Parathyroid adenoma (tissue), 2 donors: ENCODE measurements at regions not wholly inside any gene's neighbourhood (a gene's known extent, or its start where the extent isn't known, plus 50 kb on each side); places are given as distances from the start of the nearest gene placed in this dataset.

Experiments
- H2AFZ ChIP-seq: fragments of 300-600 bp; sonication (generic); one replicate; pipeline ENCODE4 v1.7.0; 2017; ENCODE audit warnings: antibody characterized with exemption, mild to moderate bottlenecking
- H3K27ac ChIP-seq: fragments of 300-600 bp; sonication (generic); one replicate; pipeline ENCODE4 v1.7.0; 2017
- H3K27me3 ChIP-seq: fragments of 300-600 bp; sonication (generic); one replicate; pipeline ENCODE4 v1.7.0; 2017; ENCODE audit warnings: low read length; ENCODE audit not compliant: control insufficient read depth, insufficient read depth
- H3K36me3 ChIP-seq: fragments of 300-600 bp; sonication (generic); one replicate; pipeline ENCODE4 v1.7.0; 2017; ENCODE audit warnings: low read length; ENCODE audit not compliant: control insufficient read depth, insufficient read depth
- H3K4me1 ChIP-seq: fragments of 300-600 bp; sonication (generic); one replicate; pipeline ENCODE4 v1.7.0; 2017; ENCODE audit warnings: control low read depth
- H3K4me2 ChIP-seq: fragments of 300-600 bp; sonication (generic); one replicate; pipeline ENCODE4 v1.7.0; 2017; ENCODE audit warnings: low read length
- H3K4me3 ChIP-seq: fragments of 300-600 bp; sonication (generic); one replicate; pipeline ENCODE4 v1.7.0; 2017; ENCODE audit warnings: low read depth, low read length
- H3K79me2 ChIP-seq: fragments of 300-600 bp; sonication (generic); one replicate; pipeline ENCODE4 v1.7.0; 2017; ENCODE audit warnings: control low read depth
- H3K9ac ChIP-seq: fragments of 300-600 bp; sonication (generic); one replicate; pipeline ENCODE4 v1.7.0; 2017; ENCODE audit warnings: mild to moderate bottlenecking
- H3K9me3 ChIP-seq: fragments of 300-600 bp; sonication (generic); one replicate; pipeline ENCODE4 v1.7.0; 2017; ENCODE audit warnings: low read length; ENCODE audit not compliant: control insufficient read depth
- CTCF ChIP-seq: fragments of 300-600 bp; sonication (generic); IDR thresholded peaks from one replicate; pipeline ENCODE4 v1.7.0; 2017; ENCODE audit warnings: antibody characterized with exemption, mild to moderate bottlenecking
- donor health status: primary hyperparathyroidism.

- no peaks in the 10 kb centered on the region for H3K9me3 ChIP-seq
- TF ChIP-seq CTCF: no peak
- no peak overlapping the region for H3K27ac ChIP-seq
- no peaks in the 10 kb centered on the region for H3K4me1 ChIP-seq
- no peaks in the 10 kb centered on the region for H3K36me3 ChIP-seq
- H2AFZ ChIP-seq: no peak overlapping the region
- no peak overlapping the region for H3K9ac ChIP-seq
- H3K79me2 ChIP-seq: no peaks in the 10 kb centered on the region
- no peak overlapping the region for H3K4me2 ChIP-seq
- H3K4me3 ChIP-seq: no peak overlapping the region
- H3K27me3 ChIP-seq: no peaks in the 10 kb centered on the region
Measured at GRCh38 chr17:77765292-77765691, 193.2 kb upstream of the TNRC6C start.

GRCh38 chr17:77767148-77767547 lies 191.4 kb upstream of the TNRC6C start:
- H3K9me3 ChIP-seq: no peaks in the 10 kb centered on the region
- no peak overlapping the region for H2AFZ ChIP-seq
- H3K27ac ChIP-seq: no peak overlapping the region
- no peak for TF ChIP-seq CTCF
- no peak overlapping the region for H3K9ac ChIP-seq
- no peaks in the 10 kb centered on the region for H3K79me2 ChIP-seq
- no peaks in the 10 kb centered on the region for H3K27me3 ChIP-seq
- H3K4me3 ChIP-seq: no peak overlapping the region
- no peaks in the 10 kb centered on the region for H3K4me1 ChIP-seq
- H3K4me2 ChIP-seq: no peak overlapping the region
- no peaks in the 10 kb centered on the region for H3K36me3 ChIP-seq

- H3K79me2 ChIP-seq: no peaks in the 10 kb centered on the region
- H3K9me3 ChIP-seq: no peaks in the 10 kb centered on the region
- H3K4me2 ChIP-seq: no peak overlapping the region
- no peak overlapping the region for H3K4me3 ChIP-seq
- no peaks in the 10 kb centered on the region for H3K27me3 ChIP-seq
- no peak overlapping the region for H3K9ac ChIP-seq
- no peak overlapping the region for H3K27ac ChIP-seq
- H2AFZ ChIP-seq: no peak overlapping the region
- TF ChIP-seq CTCF: no peak
- H3K36me3 ChIP-seq: no peaks in the 10 kb centered on the region
- H3K4me1 ChIP-seq: no peaks in the 10 kb centered on the region
Measured at GRCh38 chr17:77768248-77768852, 190.2 kb upstream of the TNRC6C start.

- Histone ChIP-seq H3K27ac (no peak overlapping the region), H2AFZ (no peak overlapping the region), H3K36me3 (no peaks in the 10 kb centered on the region), H3K4me3 (no peak overlapping the region), H3K27me3 (no peaks in the 10 kb centered on the region), H3K4me2 (no peak overlapping the region), H3K79me2 (no peaks in the 10 kb centered on the region), H3K9ac (no peak overlapping the region), H3K9me3 (no peaks in the 10 kb centered on the region), H3K4me1 (no peaks in the 10 kb centered on the region)
- no peak for TF ChIP-seq CTCF
Measured at GRCh38 chr17:77769215-77769614, 189.3 kb upstream of the TNRC6C start.

GRCh38 chr17:77769762-77770161 lies 188.7 kb upstream of the TNRC6C start:
- H3K4me1 ChIP-seq: no peaks in the 10 kb centered on the region

More at GRCh38 chr17:77769762-77770161, 188.7 kb upstream of the TNRC6C start:
- Histone ChIP-seq H3K27ac (no peak overlapping the region), H3K9me3 (no peaks in the 10 kb centered on the region), H3K79me2 (no peaks in the 10 kb centered on the region), H3K4me3 (no peak overlapping the region), H3K27me3 (no peaks in the 10 kb centered on the region), H3K4me2 (no peak overlapping the region), H2AFZ (no peak overlapping the region), H3K9ac (no peak overlapping the region), H3K36me3 (no peaks in the 10 kb centered on the region)
- no peak for TF ChIP-seq CTCF
